ENCODE measurements at regions not wholly inside any gene's neighbourhood (a gene's known extent, or its start where the extent isn't known, plus 50 kb on each side); places are given as distances from the start of the nearest gene placed in this dataset.

DNA sequence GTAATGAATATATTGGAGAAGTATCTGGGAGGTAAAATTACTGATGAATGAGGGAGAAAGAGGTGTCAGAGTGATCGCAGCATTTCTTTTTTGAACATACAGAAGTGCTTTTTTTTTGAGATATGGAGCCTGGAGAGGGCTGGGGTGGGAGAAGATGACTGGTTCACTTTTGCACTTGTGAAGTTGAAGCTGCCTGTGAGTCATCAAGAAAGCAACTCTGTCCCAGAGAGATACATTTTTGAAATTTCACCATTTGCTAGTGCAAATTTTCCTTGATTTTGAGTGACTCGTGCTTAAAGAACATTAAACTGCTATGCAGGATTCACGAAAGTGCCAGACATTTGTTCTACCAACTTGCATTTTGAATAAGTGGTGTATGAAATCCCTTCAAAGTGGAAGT is 81.8 kb downstream of the ADRA2A start:
- Mint-ChIP-seq H3K36me3 (no peaks in the 10 kb centered on the region), H3K27ac (no peak overlapping the region), H3K4me3 (no peak overlapping the region), H3K27me3 (ENCODE audit: low read depth) (no peaks in the 10 kb centered on the region), H3K4me1 (peaks cover 3% of the 10 kb centered on the region; the same call in 1 of the 2 replicates), H3K9me3 (no peaks in the 10 kb centered on the region; the same call in 1 of the 2 replicates)
- DNase-seq (ENCODE audit: low spot score) (no peak), ATAC-seq (no peak)
- ChIA-PET POLR2A (no interaction called here), CTCF (no interaction called here)
- TF ChIP-seq GABPB1 (CRISPR knock-in tag; IDR thresholded peaks at IDR 0.05): no peak
- TF ChIP-seq ESRRA (CRISPR knock-in tag; IDR thresholded peaks at IDR 0.05; ENCODE audit: borderline replicate concordance): no peak
- TF ChIP-seq NFATC4 (CRISPR knock-in tag; IDR thresholded peaks at IDR 0.05): no peak
- TF ChIP-seq, protein P1, sequence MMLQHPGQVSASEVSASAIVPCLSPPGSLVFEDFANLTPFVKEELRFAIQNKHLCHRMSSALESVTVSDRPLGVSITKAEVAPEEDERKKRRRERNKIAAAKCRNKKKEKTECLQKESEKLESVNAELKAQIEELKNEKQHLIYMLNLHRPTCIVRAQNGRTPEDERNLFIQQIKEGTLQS (CRISPR knock-in tag; conservative IDR thresholded peaks at IDR 0.05): no peak
- TF ChIP-seq, protein P2, sequence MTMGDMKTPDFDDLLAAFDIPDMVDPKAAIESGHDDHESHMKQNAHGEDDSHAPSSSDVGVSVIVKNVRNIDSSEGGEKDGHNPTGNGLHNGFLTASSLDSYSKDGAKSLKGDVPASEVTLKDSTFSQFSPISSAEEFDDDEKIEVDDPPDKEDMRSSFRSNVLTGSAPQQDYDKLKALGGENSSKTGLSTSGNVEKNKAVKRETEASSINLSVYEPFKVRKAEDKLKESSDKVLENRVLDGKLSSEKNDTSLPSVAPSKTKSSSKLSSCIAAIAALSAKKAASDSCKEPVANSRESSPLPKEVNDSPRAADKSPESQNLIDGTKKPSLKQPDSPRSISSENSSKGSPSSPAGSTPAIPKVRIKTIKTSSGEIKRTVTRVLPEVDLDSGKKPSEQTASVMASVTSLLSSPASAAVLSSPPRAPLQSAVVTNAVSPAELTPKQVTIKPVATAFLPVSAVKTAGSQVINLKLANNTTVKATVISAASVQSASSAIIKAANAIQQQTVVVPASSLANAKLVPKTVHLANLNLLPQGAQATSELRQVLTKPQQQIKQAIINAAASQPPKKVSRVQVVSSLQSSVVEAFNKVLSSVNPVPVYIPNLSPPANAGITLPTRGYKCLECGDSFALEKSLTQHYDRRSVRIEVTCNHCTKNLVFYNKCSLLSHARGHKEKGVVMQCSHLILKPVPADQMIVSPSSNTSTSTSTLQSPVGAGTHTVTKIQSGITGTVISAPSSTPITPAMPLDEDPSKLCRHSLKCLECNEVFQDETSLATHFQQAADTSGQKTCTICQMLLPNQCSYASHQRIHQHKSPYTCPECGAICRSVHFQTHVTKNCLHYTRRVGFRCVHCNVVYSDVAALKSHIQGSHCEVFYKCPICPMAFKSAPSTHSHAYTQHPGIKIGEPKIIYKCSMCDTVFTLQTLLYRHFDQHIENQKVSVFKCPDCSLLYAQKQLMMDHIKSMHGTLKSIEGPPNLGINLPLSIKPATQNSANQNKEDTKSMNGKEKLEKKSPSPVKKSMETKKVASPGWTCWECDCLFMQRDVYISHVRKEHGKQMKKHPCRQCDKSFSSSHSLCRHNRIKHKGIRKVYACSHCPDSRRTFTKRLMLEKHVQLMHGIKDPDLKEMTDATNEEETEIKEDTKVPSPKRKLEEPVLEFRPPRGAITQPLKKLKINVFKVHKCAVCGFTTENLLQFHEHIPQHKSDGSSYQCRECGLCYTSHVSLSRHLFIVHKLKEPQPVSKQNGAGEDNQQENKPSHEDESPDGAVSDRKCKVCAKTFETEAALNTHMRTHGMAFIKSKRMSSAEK (CRISPR knock-in tag; IDR thresholded peaks at IDR 0.05; ENCODE audit: borderline replicate concordance): no peak
- no peak for TF ChIP-seq ATF1 (CRISPR knock-in tag; IDR thresholded peaks at IDR 0.05)
- TF ChIP-seq, protein P3, sequence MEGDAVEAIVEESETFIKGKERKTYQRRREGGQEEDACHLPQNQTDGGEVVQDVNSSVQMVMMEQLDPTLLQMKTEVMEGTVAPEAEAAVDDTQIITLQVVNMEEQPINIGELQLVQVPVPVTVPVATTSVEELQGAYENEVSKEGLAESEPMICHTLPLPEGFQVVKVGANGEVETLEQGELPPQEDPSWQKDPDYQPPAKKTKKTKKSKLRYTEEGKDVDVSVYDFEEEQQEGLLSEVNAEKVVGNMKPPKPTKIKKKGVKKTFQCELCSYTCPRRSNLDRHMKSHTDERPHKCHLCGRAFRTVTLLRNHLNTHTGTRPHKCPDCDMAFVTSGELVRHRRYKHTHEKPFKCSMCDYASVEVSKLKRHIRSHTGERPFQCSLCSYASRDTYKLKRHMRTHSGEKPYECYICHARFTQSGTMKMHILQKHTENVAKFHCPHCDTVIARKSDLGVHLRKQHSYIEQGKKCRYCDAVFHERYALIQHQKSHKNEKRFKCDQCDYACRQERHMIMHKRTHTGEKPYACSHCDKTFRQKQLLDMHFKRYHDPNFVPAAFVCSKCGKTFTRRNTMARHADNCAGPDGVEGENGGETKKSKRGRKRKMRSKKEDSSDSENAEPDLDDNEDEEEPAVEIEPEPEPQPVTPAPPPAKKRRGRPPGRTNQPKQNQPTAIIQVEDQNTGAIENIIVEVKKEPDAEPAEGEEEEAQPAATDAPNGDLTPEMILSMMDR (IDR thresholded peaks at IDR 0.05): no peak
- TF ChIP-seq, protein P4, sequence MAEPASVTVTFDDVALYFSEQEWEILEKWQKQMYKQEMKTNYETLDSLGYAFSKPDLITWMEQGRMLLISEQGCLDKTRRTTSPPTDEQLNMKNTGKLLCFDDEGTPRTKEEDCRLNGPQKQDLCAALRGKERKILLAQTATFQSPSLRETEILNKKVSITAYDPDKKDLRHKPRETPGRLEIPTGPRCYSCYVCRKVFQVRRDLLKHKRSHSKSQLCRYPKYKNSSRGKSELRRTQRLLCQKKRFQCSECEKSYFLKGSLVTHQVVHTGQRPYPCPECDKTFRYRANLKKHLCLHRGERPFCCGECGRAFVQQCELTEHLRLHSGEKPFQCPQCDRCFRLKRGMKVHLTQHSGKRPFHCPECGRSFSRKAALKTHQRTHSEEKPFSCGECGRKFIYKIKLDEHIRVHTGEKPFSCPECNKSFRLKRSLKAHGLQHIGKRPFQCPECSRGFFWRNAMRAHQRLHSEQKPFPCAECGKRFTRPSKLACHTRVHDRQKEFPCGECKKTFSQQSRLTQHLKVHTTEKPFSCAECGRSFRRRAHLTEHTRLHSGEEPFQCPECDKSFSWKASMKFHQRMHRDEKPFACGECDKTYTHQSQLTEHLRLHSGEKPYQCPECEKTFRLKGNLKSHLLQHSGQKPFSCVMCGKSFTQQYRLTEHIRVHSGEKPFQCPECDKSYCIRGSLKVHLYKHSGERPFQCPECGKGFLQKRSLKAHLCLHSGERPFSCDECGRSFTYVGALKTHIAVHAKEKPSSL (CRISPR knock-in tag; conservative IDR thresholded peaks at IDR 0.05): no peak
- TF ChIP-seq, protein P5, sequence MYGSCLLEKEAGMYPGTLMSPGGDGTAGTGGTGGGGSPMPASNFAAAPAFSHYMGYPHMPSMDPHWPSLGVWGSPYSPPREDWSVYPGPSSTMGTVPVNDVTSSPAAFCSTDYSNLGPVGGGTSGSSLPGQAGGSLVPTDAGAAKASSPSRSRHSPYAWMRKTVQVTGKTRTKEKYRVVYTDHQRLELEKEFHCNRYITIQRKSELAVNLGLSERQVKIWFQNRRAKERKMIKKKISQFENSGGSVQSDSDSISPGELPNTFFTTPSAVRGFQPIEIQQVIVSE (CRISPR knock-in tag; IDR thresholded peaks at IDR 0.05; ENCODE audit: borderline replicate concordance): no peak
- TF ChIP-seq TP53 (CRISPR knock-in tag; IDR thresholded peaks at IDR 0.05): no peak
- TF ChIP-seq ZNF263 (CRISPR knock-in tag; IDR thresholded peaks at IDR 0.05; ENCODE audit: low read depth): no peak
- no peak for TF ChIP-seq ETV6 (CRISPR knock-in tag; IDR thresholded peaks at IDR 0.05)
- no peak for TF ChIP-seq CBFB (CRISPR knock-in tag; IDR thresholded peaks at IDR 0.05; ENCODE audit: low read depth)
- no peak for TF ChIP-seq CREM (CRISPR knock-in tag; IDR thresholded peaks at IDR 0.05)

DNA sequence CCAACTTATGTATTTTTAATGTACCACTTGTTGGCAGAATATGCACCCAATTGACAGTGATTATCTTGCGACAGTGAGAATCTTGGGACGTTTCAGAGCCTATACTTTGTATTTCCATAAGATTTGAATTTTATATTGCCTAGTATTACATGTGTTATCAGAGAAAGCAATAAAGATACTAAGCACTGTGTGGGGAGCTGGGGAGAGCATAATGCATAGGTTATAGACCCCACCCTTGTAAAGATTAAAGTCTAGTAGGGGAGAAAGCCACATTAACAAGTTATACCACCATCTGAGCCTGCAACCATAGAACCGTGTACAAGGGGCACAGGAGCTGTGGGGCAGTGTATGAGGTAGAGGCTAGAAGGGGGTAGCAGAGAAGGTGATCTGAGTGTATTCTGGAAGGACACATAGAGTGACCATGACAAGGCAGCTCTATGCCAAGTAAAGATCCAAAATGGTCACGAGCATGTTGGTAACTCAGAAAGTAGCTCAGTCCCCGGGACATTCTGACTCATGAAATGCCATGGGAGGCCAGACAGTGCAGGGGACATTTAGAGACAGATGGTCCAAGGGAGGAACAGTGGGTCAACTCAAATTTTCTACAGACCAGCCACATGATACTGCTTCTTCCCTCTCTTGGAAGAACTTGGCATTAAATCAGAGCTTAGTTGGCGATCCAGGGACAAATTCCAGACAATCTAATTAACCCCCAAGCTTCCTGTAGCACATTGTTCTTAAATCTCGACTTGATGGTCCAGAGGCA is 84.5 kb downstream of the ADRA2A start:
- POLR2A ChIA-PET: no interaction called here
- no peak for DNase-seq (ENCODE audit: low spot score)
- Mint-ChIP-seq H3K36me3 (no peaks in the 10 kb centered on the region), H3K4me1 (peaks cover 3% of the 10 kb centered on the region; the same call in 1 of the 2 replicates), H3K27me3 (ENCODE audit: low read depth) (no peaks in the 10 kb centered on the region), H3K4me3 (no peak overlapping the region), H3K9me3 (peaks cover 9% of the 10 kb centered on the region), H3K27ac (no peak overlapping the region)
- CTCF ChIA-PET: interaction anchor here (1.1 kb wide), 1 partner anchor 59 kb away, joined by 3 read pairs; no protein-coding TSS in a partner anchor
- ATAC-seq: no peak
- no peak for TF ChIP-seq ZNF121 (CRISPR knock-in tag; IDR thresholded peaks at IDR 0.05)
- TF ChIP-seq, protein P6, sequence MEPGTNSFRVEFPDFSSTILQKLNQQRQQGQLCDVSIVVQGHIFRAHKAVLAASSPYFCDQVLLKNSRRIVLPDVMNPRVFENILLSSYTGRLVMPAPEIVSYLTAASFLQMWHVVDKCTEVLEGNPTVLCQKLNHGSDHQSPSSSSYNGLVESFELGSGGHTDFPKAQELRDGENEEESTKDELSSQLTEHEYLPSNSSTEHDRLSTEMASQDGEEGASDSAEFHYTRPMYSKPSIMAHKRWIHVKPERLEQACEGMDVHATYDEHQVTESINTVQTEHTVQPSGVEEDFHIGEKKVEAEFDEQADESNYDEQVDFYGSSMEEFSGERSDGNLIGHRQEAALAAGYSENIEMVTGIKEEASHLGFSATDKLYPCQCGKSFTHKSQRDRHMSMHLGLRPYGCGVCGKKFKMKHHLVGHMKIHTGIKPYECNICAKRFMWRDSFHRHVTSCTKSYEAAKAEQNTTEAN (CRISPR knock-in tag; IDR thresholded peaks at IDR 0.05): no peak
- TF ChIP-seq, protein P7, sequence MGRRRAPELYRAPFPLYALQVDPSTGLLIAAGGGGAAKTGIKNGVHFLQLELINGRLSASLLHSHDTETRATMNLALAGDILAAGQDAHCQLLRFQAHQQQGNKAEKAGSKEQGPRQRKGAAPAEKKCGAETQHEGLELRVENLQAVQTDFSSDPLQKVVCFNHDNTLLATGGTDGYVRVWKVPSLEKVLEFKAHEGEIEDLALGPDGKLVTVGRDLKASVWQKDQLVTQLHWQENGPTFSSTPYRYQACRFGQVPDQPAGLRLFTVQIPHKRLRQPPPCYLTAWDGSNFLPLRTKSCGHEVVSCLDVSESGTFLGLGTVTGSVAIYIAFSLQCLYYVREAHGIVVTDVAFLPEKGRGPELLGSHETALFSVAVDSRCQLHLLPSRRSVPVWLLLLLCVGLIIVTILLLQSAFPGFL (CRISPR knock-in tag; IDR thresholded peaks at IDR 0.05; ENCODE audit: borderline replicate concordance): no peak
- no peak for TF ChIP-seq SP1 (CRISPR knock-in tag; conservative IDR thresholded peaks at IDR 0.05)
- TF ChIP-seq, protein P8, sequence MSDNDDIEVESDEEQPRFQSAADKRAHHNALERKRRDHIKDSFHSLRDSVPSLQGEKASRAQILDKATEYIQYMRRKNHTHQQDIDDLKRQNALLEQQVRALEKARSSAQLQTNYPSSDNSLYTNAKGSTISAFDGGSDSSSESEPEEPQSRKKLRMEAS (CRISPR knock-in tag; IDR thresholded peaks at IDR 0.05): no peak
- TF ChIP-seq FOXK1 (CRISPR knock-in tag; IDR thresholded peaks at IDR 0.05): no peak
- TF ChIP-seq SMAD3 (CRISPR knock-in tag; IDR thresholded peaks at IDR 0.05; ENCODE audit: borderline replicate concordance): no peak

All from WTC11 (cell line).